ENCODE measurements at regions not wholly inside any gene's neighbourhood (a gene's known extent, or its start where the extent isn't known, plus 50 kb on each side); places are given as distances from the start of the nearest gene placed in this dataset.
A peak's percentile ranks its signal among the peaks of the same experiment; 100 is the strongest.
"Not testable (repeated sequence)": the region's sequence is repeated elsewhere in the genome, so short reads cannot be mapped to it uniquely, and the experiment has no call there.

- peaks cover 7% of the 10 kb centered on the region for H3K4me1 Mint-ChIP-seq
- H3K36me3 Mint-ChIP-seq: no peaks in the 10 kb centered on the region
- no peak for DNase-seq (ENCODE audit: low spot score in 2 of 2)
- no peak overlapping the region for H3K4me3 Mint-ChIP-seq
- H3K27ac Mint-ChIP-seq: no peak overlapping the region
- no peak for ATAC-seq
- H3K9me3 Mint-ChIP-seq: no peaks in the 10 kb centered on the region
Measured at GRCh38 chr22:44571566-44572413, 73.8 kb upstream of the RTL6 start.

- DNase-seq (ENCODE audit: low spot score in 2 of 2): no peak
- Mint-ChIP-seq H3K4me1 (peaks cover 7% of the 10 kb centered on the region), H3K9me3 (no peaks in the 10 kb centered on the region), H3K4me3 (no peak overlapping the region), H3K27ac (no peak overlapping the region), H3K36me3 (no peaks in the 10 kb centered on the region)
- no peak for ATAC-seq
Measured at GRCh38 chr22:44570476-44571445, 72.7 kb upstream of the RTL6 start.

- DNase-seq (ENCODE audit: low spot score in 2 of 2) (no peak), ATAC-seq (no peak)
- Mint-ChIP-seq H3K27ac (no peak overlapping the region), H3K9me3 (no peaks in the 10 kb centered on the region), H3K4me1 (peaks cover 7% of the 10 kb centered on the region), H3K4me3 (no peak overlapping the region), H3K36me3 (no peaks in the 10 kb centered on the region)
Measured at GRCh38 chr22:44569561-44569991, 71.5 kb upstream of the RTL6 start.

- H3K4me3 Mint-ChIP-seq: no peak overlapping the region
- peaks cover 7% of the 10 kb centered on the region for H3K4me1 Mint-ChIP-seq
- no peak overlapping the region for H3K27ac Mint-ChIP-seq
- peak; percentile 34 to 63 for DNase-seq (ENCODE audit: low spot score in 2 of 2)
- no peak for ATAC-seq
- H3K36me3 Mint-ChIP-seq: no peaks in the 10 kb centered on the region
- no peaks in the 10 kb centered on the region for H3K9me3 Mint-ChIP-seq
Measured at GRCh38 chr22:44567846-44568493, 69.9 kb upstream of the RTL6 start.

GRCh38 chr22:44567378-44567841 lies 69.4 kb upstream of the RTL6 start:
- ATAC-seq; H3K36me3 Mint-ChIP-seq; H3K4me3 Mint-ChIP-seq; H3K9me3 Mint-ChIP-seq; H3K27ac Mint-ChIP-seq; DNase-seq (ENCODE audit: low spot score in 2 of 2); H3K4me1 Mint-ChIP-seq: not testable (repeated sequence)

- no peak overlapping the region for H3K27ac Mint-ChIP-seq
- ATAC-seq (no peak), DNase-seq (ENCODE audit: low spot score in 2 of 2) (no peak)
- no peak overlapping the region for H3K4me3 Mint-ChIP-seq
- H3K9me3 Mint-ChIP-seq: no peaks in the 10 kb centered on the region
- H3K36me3 Mint-ChIP-seq: no peaks in the 10 kb centered on the region
- peaks cover 7% of the 10 kb centered on the region for H3K4me1 Mint-ChIP-seq
Measured at GRCh38 chr22:44566911-44567310, 68.9 kb upstream of the RTL6 start.

GRCh38 chr22:44562651-44563050 lies 64.6 kb upstream of the RTL6 start:
- not testable (repeated sequence) for H3K4me3 Mint-ChIP-seq; ATAC-seq; H3K9me3 Mint-ChIP-seq; H3K36me3 Mint-ChIP-seq; DNase-seq (ENCODE audit: low spot score in 2 of 2); H3K27ac Mint-ChIP-seq; H3K4me1 Mint-ChIP-seq

- no peaks in the 10 kb centered on the region for H3K9me3 Mint-ChIP-seq
- H3K27ac Mint-ChIP-seq: no peak overlapping the region
- no peak overlapping the region for H3K4me3 Mint-ChIP-seq
- no peaks in the 10 kb centered on the region for H3K4me1 Mint-ChIP-seq
- ATAC-seq (no peak), DNase-seq (ENCODE audit: low spot score in 2 of 2) (no peak)
- no peaks in the 10 kb centered on the region for H3K36me3 Mint-ChIP-seq
Measured at GRCh38 chr22:44561139-44561840, 63.3 kb upstream of the RTL6 start.

GRCh38 chr22:44558671-44559070 lies 60.6 kb upstream of the RTL6 start:
- not testable (repeated sequence) for H3K4me3 Mint-ChIP-seq; H3K27ac Mint-ChIP-seq; DNase-seq (ENCODE audit: low spot score in 2 of 2); H3K36me3 Mint-ChIP-seq; H3K4me1 Mint-ChIP-seq; ATAC-seq; H3K9me3 Mint-ChIP-seq

- not testable (repeated sequence) for H3K4me3 Mint-ChIP-seq; H3K4me1 Mint-ChIP-seq; H3K27ac Mint-ChIP-seq; ATAC-seq; DNase-seq (ENCODE audit: low spot score in 2 of 2); H3K36me3 Mint-ChIP-seq; H3K9me3 Mint-ChIP-seq
Measured at GRCh38 chr22:44557872-44558271, 59.8 kb upstream of the RTL6 start.

- H3K36me3 Mint-ChIP-seq: no peaks in the 10 kb centered on the region
- no peak overlapping the region for H3K27ac Mint-ChIP-seq
- no peak overlapping the region for H3K4me3 Mint-ChIP-seq
- no peaks in the 10 kb centered on the region for H3K4me1 Mint-ChIP-seq
- DNase-seq (ENCODE audit: low spot score in 2 of 2) (no peak), ATAC-seq (no peak)
- no peaks in the 10 kb centered on the region for H3K9me3 Mint-ChIP-seq
Measured at GRCh38 chr22:44557064-44557748, 59.2 kb upstream of the RTL6 start.

- H3K27ac Mint-ChIP-seq: no peak overlapping the region
- H3K4me1 Mint-ChIP-seq: peaks cover 15% of the 10 kb centered on the region
- no peak overlapping the region for H3K4me3 Mint-ChIP-seq
- DNase-seq (ENCODE audit: low spot score in 2 of 2): no peak
- no peaks in the 10 kb centered on the region for H3K9me3 Mint-ChIP-seq
- no peaks in the 10 kb centered on the region for H3K36me3 Mint-ChIP-seq
- no peak for ATAC-seq
Measured at GRCh38 chr22:44555597-44555996, 57.6 kb upstream of the RTL6 start.

- H3K4me3 Mint-ChIP-seq: no peak overlapping the region
- ATAC-seq (no peak), DNase-seq (ENCODE audit: low spot score in 2 of 2) (no peak)
- no peak overlapping the region for H3K27ac Mint-ChIP-seq
- H3K4me1 Mint-ChIP-seq: peaks cover 17% of the 10 kb centered on the region
- H3K36me3 Mint-ChIP-seq: no peaks in the 10 kb centered on the region
- no peaks in the 10 kb centered on the region for H3K9me3 Mint-ChIP-seq
Measured at GRCh38 chr22:44555046-44555445, 57.0 kb upstream of the RTL6 start.

GRCh38 chr22:44554411-44554810 lies 56.4 kb upstream of the RTL6 start:
- no peak overlapping the region for H3K4me3 Mint-ChIP-seq
- ATAC-seq (no peak), DNase-seq (ENCODE audit: low spot score in 2 of 2) (no peak)
- no peaks in the 10 kb centered on the region for H3K9me3 Mint-ChIP-seq
- no peak overlapping the region for H3K27ac Mint-ChIP-seq
- peaks cover 17% of the 10 kb centered on the region for H3K4me1 Mint-ChIP-seq
- H3K36me3 Mint-ChIP-seq: no peaks in the 10 kb centered on the region
